ENCODE measurements at regions not wholly inside any gene's neighbourhood (a gene's known extent, or its start where the extent isn't known, plus 50 kb on each side); places are given as distances from the start of the nearest gene placed in this dataset.

GRCh38 chr11:103543456-103543855 is 434.2 kb downstream of the DYNC2H1 start:
- Mint-ChIP-seq H3K9me3 (ENCODE audit: unreplicated experiment) (no peaks in the 10 kb centered on the region), H3K36me3 (ENCODE audit: low read depth, unreplicated experiment) (no peaks in the 10 kb centered on the region), H3K4me1 (ENCODE audit: low read depth, unreplicated experiment) (peaks cover 5% of the 10 kb centered on the region), H3K4me3 (ENCODE audit: unreplicated experiment) (no peak overlapping the region), H3K27me3 (ENCODE audit: low read depth, unreplicated experiment) (no peaks in the 10 kb centered on the region), H3K27ac (ENCODE audit: unreplicated experiment) (no peak overlapping the region)
- Histone ChIP-seq H2AFZ (ENCODE audit: low read depth, low read length) (no peak overlapping the region), H3K79me2 (ENCODE audit: insufficient read depth, low read length) (no peaks in the 10 kb centered on the region), H3K4me1 (ENCODE audit: insufficient read depth, low read length) (no peaks in the 10 kb centered on the region), H3K4me3 (ENCODE audit: insufficient read depth, low read depth, low read length) (no peak overlapping the region), H3K36me3 (ENCODE audit: insufficient read depth, low read length) (no peaks in the 10 kb centered on the region), H3K9ac (ENCODE audit: low read length) (no peak overlapping the region), H4K20me1 (ENCODE audit: insufficient read depth, low read length) (no peaks in the 10 kb centered on the region), H3K4me2 (ENCODE audit: low read length) (no peak overlapping the region), H3K27me3 (ENCODE audit: insufficient read depth, low read length) (no peaks in the 10 kb centered on the region), H3K9me3 (ENCODE audit: insufficient read depth, low read depth, low read length) (peaks cover 2% of the 10 kb centered on the region), H3K27ac (ENCODE audit: low read depth, low read length) (no peak overlapping the region)
- DNase-seq (ENCODE audit: low read depth) (no peak), FAIRE-seq (no peak)
- TF ChIP-seq CTCF (IDR thresholded peaks at IDR 0.05; ENCODE audit: insufficient read depth, low read depth, low read length) (no peak), EZH2 (IDR thresholded peaks at IDR 0.05; ENCODE audit: insufficient read depth, low read length) (no peak)

GRCh38 chr11:103544874-103545273 is 435.6 kb downstream of the DYNC2H1 start:
- no peak for FAIRE-seq
- Histone ChIP-seq H3K27ac (ENCODE audit: low read depth, low read length) (no peak overlapping the region), H3K9me3 (ENCODE audit: insufficient read depth, low read depth, low read length) (peaks cover 2% of the 10 kb centered on the region), H3K4me1 (ENCODE audit: insufficient read depth, low read length) (no peaks in the 10 kb centered on the region), H3K9ac (ENCODE audit: low read length) (no peak overlapping the region), H2AFZ (ENCODE audit: low read depth, low read length) (no peak overlapping the region), H3K4me2 (ENCODE audit: low read length) (no peak overlapping the region), H3K4me3 (ENCODE audit: insufficient read depth, low read depth, low read length) (no peak overlapping the region), H4K20me1 (ENCODE audit: insufficient read depth, low read length) (no peaks in the 10 kb centered on the region), H3K79me2 (ENCODE audit: insufficient read depth, low read length) (no peaks in the 10 kb centered on the region), H3K27me3 (ENCODE audit: insufficient read depth, low read length) (no peaks in the 10 kb centered on the region), H3K36me3 (ENCODE audit: insufficient read depth, low read length) (no peaks in the 10 kb centered on the region)
- no peak for TF ChIP-seq CTCF (IDR thresholded peaks at IDR 0.05; ENCODE audit: insufficient read depth, low read depth, low read length)
- no peak for TF ChIP-seq EZH2 (IDR thresholded peaks at IDR 0.05; ENCODE audit: insufficient read depth, low read length)
- Mint-ChIP-seq H3K4me3 (ENCODE audit: unreplicated experiment) (no peak overlapping the region), H3K27ac (ENCODE audit: unreplicated experiment) (no peak overlapping the region), H3K27me3 (ENCODE audit: low read depth, unreplicated experiment) (no peaks in the 10 kb centered on the region), H3K9me3 (ENCODE audit: unreplicated experiment) (no peaks in the 10 kb centered on the region), H3K36me3 (ENCODE audit: low read depth, unreplicated experiment) (no peaks in the 10 kb centered on the region), H3K4me1 (ENCODE audit: low read depth, unreplicated experiment) (peaks cover 5% of the 10 kb centered on the region)
- DNase-seq (ENCODE audit: low read depth), result peak; percentile 47

GRCh38 chr11:103545551-103545950 is 436.3 kb downstream of the DYNC2H1 start:
- Histone ChIP-seq H3K9ac (ENCODE audit: low read length) (no peak overlapping the region), H3K27ac (ENCODE audit: low read depth, low read length) (no peak overlapping the region), H4K20me1 (ENCODE audit: insufficient read depth, low read length) (no peaks in the 10 kb centered on the region), H3K4me1 (ENCODE audit: insufficient read depth, low read length) (no peaks in the 10 kb centered on the region), H3K36me3 (ENCODE audit: insufficient read depth, low read length) (no peaks in the 10 kb centered on the region), H3K27me3 (ENCODE audit: insufficient read depth, low read length) (no peaks in the 10 kb centered on the region), H3K79me2 (ENCODE audit: insufficient read depth, low read length) (no peaks in the 10 kb centered on the region), H3K4me3 (ENCODE audit: insufficient read depth, low read depth, low read length) (no peak overlapping the region), H3K9me3 (ENCODE audit: insufficient read depth, low read depth, low read length) (peaks cover 2% of the 10 kb centered on the region), H2AFZ (ENCODE audit: low read depth, low read length) (no peak overlapping the region), H3K4me2 (ENCODE audit: low read length) (no peak overlapping the region)
- peaks cover 5% of the 10 kb centered on the region for H3K4me1 Mint-ChIP-seq (ENCODE audit: low read depth, unreplicated experiment)
- H3K36me3 Mint-ChIP-seq (ENCODE audit: low read depth, unreplicated experiment), result no peaks in the 10 kb centered on the region
- FAIRE-seq (no peak), DNase-seq (ENCODE audit: low read depth) (no peak)
- no peak overlapping the region for H3K4me3 Mint-ChIP-seq (ENCODE audit: unreplicated experiment)
- H3K27ac Mint-ChIP-seq (ENCODE audit: unreplicated experiment), result peak overlapping the region; percentile 23
- TF ChIP-seq CTCF (IDR thresholded peaks at IDR 0.05; ENCODE audit: insufficient read depth, low read depth, low read length) (no peak), EZH2 (IDR thresholded peaks at IDR 0.05; ENCODE audit: insufficient read depth, low read length) (no peak)
- no peaks in the 10 kb centered on the region for H3K27me3 Mint-ChIP-seq (ENCODE audit: low read depth, unreplicated experiment)
- H3K9me3 Mint-ChIP-seq (ENCODE audit: unreplicated experiment), result no peaks in the 10 kb centered on the region
